Fibroblast of lung (primary cell): ENCODE measurements at regions not wholly inside any gene's neighbourhood (a gene's known extent, or its start where the extent isn't known, plus 50 kb on each side); places are given as distances from the start of the nearest gene placed in this dataset.

ENCODE experiments used
- EZH2 ChIP-seq: IDR thresholded peaks from 2 replicates; pipeline ENCODE4 v1.5.1; 2012; ENCODE audit warnings: low read length, control low read depth, mild to moderate bottlenecking; ENCODE audit errors: missing control alignments
- TF ChIP-seq, protein P1 (sequence below), 2 donors: IDR thresholded peaks in 1 of 2; conservative IDR thresholded peaks in 1 of 2; 1 replicate in 1 of 2; 2 replicates in 1 of 2; pipeline ENCODE4 v1.5.1; 2011 to 2012; ENCODE audit warnings: low read length in 2 of 2, control low read depth in 1 of 2, inconsistent platforms in 1 of 2, low read depth in 1 of 2, mild to moderate bottlenecking in 1 of 2

DNA sequence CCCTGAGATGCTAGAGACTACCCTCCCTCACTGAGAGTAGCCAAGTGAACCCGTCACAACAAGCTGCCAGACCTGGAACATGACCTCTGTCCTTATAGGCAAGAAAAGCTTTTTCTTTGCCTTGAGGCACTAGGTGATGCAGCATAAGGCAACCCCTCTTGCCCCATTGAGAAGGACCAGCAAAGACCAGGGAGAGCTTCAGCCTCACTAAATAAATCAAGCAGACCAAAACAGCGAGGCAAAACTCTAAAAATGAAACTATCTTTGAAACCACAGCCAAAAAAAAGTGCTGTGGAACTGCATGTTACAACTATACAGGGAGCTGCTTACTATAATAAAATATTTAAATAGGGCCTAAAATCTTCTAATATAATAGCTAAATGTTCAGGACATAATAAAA is 62.6 kb upstream of the FAM83B start:
- TF ChIP-seq, protein P1, sequence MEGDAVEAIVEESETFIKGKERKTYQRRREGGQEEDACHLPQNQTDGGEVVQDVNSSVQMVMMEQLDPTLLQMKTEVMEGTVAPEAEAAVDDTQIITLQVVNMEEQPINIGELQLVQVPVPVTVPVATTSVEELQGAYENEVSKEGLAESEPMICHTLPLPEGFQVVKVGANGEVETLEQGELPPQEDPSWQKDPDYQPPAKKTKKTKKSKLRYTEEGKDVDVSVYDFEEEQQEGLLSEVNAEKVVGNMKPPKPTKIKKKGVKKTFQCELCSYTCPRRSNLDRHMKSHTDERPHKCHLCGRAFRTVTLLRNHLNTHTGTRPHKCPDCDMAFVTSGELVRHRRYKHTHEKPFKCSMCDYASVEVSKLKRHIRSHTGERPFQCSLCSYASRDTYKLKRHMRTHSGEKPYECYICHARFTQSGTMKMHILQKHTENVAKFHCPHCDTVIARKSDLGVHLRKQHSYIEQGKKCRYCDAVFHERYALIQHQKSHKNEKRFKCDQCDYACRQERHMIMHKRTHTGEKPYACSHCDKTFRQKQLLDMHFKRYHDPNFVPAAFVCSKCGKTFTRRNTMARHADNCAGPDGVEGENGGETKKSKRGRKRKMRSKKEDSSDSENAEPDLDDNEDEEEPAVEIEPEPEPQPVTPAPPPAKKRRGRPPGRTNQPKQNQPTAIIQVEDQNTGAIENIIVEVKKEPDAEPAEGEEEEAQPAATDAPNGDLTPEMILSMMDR (conservative IDR thresholded peaks at IDR 0.05 in 1 of 2, IDR thresholded peaks at IDR 0.05 in 1 of 2; ENCODE audit: low read depth in 1 of 2, low read length in 2 of 2) = no peak
- TF ChIP-seq EZH2 = no peak
